HepG2 (cell line): ENCODE measurements at regions not wholly inside any gene's neighbourhood (a gene's known extent, or its start where the extent isn't known, plus 50 kb on each side); places are given as distances from the start of the nearest gene placed in this dataset.

Source experiments
- CTCF ChIP-seq: sonication (generic); formaldehyde crosslinking; IDR thresholded peaks from 2 replicates; pipeline ENCODE4 v1.5.0; 2020; ENCODE audit warnings: mild to moderate bottlenecking, missing genetic modification reagents, moderate library complexity
- EZH2 ChIP-seq: conservative IDR thresholded peaks from 2 replicates; pipeline ENCODE4 v1.6.1; 2012; ENCODE audit warnings: mild to moderate bottlenecking, low read depth, low read length, moderate library complexity
- FOSL1 ChIP-seq: sonication (generic); formaldehyde crosslinking; IDR thresholded peaks from 2 replicates; pipeline ENCODE4 v1.9.0; 2021; ENCODE audit warnings: missing genetic modification reagents, borderline replicate concordance
- FOXK2 ChIP-seq: fragments of 450-650 bp; IDR thresholded peaks from 2 replicates; pipeline ENCODE4 v1.6.1; 2016
- FUBP1 ChIP-seq: sonication (generic); formaldehyde crosslinking; IDR thresholded peaks from 2 replicates; pipeline ENCODE4 v1.5.1; 2020; ENCODE audit warnings: missing genetic modification reagents, mild to moderate bottlenecking, borderline replicate concordance
- NFYB ChIP-seq: sonication (generic); formaldehyde crosslinking; IDR thresholded peaks from 2 replicates; pipeline ENCODE4 v1.4.0; 2020; ENCODE audit warnings: missing genetic modification reagents
- NR2F2 ChIP-seq: IDR thresholded peaks from 2 replicates; pipeline ENCODE4 v1.6.1; 2012; ENCODE audit warnings: low read depth, inconsistent platforms, borderline replicate concordance
- RNF2 ChIP-seq: fragments of 450-650 bp; conservative IDR thresholded peaks from 2 replicates; pipeline ENCODE4 v1.6.1; 2016; ENCODE audit warnings: low read depth
- SIN3B ChIP-seq: fragments of 150-350 bp; IDR thresholded peaks from 2 replicates; pipeline ENCODE4 v1.6.1; 2014; ENCODE audit warnings: low read length
- TAF1 ChIP-seq: sonication (generic); formaldehyde crosslinking; IDR thresholded peaks from 2 replicates; pipeline ENCODE4 v1.4.0; 2020; ENCODE audit warnings: missing genetic modification reagents
- XRCC5 ChIP-seq: fragments of 200-400 bp; formaldehyde crosslinking; optimal IDR thresholded peaks from 2 replicates; pipeline ENCODE3; 2017; ENCODE audit warnings: mild to moderate bottlenecking, low read length

GRCh38 chr5:2496891-2497290 lies 254.6 kb downstream of the IRX2 start:
- TF ChIP-seq CTCF (CRISPR knock-in tag) (no peak), XRCC5 (no peak), RNF2 (no peak), EZH2 (no peak), TAF1 (CRISPR knock-in tag) (no peak), SIN3B (no peak), FUBP1 (CRISPR knock-in tag) (no peak), FOXK2 (no peak), NR2F2 (no peak), FOSL1 (CRISPR knock-in tag) (no peak), NFYB (no peak)
